ENCODE measurements at regions not wholly inside any gene's neighbourhood (a gene's known extent, or its start where the extent isn't known, plus 50 kb on each side); places are given as distances from the start of the nearest gene placed in this dataset.

GRCh38 chr7:45368129-45368807 is 205.9 kb upstream of the ADCY1 start:
- TF ChIP-seq POLR2A (IDR thresholded peaks at IDR 0.05) (no peak), CTCF (IDR thresholded peaks at IDR 0.05) (no peak), POLR2AphosphoS5 (IDR thresholded peaks at IDR 0.05) (no peak)
